ENCODE measurements at regions not wholly inside any gene's neighbourhood (a gene's known extent, or its start where the extent isn't known, plus 50 kb on each side); places are given as distances from the start of the nearest gene placed in this dataset.

DNA sequence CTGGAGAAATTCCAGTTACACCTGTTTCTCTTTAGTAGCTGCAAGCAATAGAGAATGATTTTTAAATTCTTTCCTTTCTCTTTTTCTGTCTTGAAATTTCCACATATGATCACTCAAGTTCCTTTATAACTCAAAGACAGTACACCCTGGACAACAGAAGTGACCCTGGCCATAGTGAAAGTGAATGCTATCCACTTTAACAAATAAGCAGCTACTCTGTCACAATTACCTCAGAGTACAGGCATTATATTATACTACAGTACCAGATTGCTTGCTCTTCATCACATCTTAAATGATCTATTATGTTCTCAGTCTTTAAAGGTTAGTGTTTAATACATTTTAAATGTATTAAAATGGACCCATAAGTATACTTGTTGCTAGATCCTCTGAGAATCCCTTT lies 136.2 kb downstream of the KLF12 start:
- TF ChIP-seq, protein P1, sequence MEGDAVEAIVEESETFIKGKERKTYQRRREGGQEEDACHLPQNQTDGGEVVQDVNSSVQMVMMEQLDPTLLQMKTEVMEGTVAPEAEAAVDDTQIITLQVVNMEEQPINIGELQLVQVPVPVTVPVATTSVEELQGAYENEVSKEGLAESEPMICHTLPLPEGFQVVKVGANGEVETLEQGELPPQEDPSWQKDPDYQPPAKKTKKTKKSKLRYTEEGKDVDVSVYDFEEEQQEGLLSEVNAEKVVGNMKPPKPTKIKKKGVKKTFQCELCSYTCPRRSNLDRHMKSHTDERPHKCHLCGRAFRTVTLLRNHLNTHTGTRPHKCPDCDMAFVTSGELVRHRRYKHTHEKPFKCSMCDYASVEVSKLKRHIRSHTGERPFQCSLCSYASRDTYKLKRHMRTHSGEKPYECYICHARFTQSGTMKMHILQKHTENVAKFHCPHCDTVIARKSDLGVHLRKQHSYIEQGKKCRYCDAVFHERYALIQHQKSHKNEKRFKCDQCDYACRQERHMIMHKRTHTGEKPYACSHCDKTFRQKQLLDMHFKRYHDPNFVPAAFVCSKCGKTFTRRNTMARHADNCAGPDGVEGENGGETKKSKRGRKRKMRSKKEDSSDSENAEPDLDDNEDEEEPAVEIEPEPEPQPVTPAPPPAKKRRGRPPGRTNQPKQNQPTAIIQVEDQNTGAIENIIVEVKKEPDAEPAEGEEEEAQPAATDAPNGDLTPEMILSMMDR (IDR thresholded peaks at IDR 0.05; ENCODE audit: low read length), result no peak
- TF ChIP-seq EZH2 (IDR thresholded peaks at IDR 0.05; ENCODE audit: borderline replicate concordance, low read length), result no peak
